HepG2 (cell line): ENCODE measurements at regions not wholly inside any gene's neighbourhood (a gene's known extent, or its start where the extent isn't known, plus 50 kb on each side); places are given as distances from the start of the nearest gene placed in this dataset.
"Not testable (repeated sequence)": the region's sequence is repeated elsewhere in the genome, so short reads cannot be mapped to it uniquely, and the experiment has no call there.

Experiments used
- ATAC-seq: fragments of 200-7000 bp; cut with Tn5 transposase; 3 replicates; pipeline ENCODE4 v1.9.1; 2020; ENCODE audit warnings: mild to moderate bottlenecking, moderate library complexity
- BruUV-seq: library from RNA; stranded (reverse); fragments of 400-500 nt; replicated peaks from 2 replicates; lab custom pipeline; 2021; lab: Mats Ljungman, UMichigan
- CTCF ChIA-PET: fragments of 300-600 bp; formaldehyde crosslinking; extraction: SDS; loops from one replicate; lab custom pipeline; 2021; ENCODE audit warnings: low total read pairs, inconsistent platforms, low intra/inter-chr PET ratio; lab: Yijun Ruan, JAX
- POLR2A ChIA-PET: fragments of 350-600 bp; sonication (Branson Sonifier 250); formaldehyde crosslinking; loops from one replicate; lab custom pipeline; 2020; ENCODE audit warnings: antibody characterized with exemption, inconsistent platforms; lab: Yijun Ruan, JAX
- DNase-seq: peaks from one replicate; pipeline ENCODE4 v3.0.0-alpha.2; 2015; ENCODE audit warnings: low spot score
- FAIRE-seq: peaks from 3 replicates; lab custom pipeline; 2011; peaks lifted over from hg19 to GRCh38; lab: Jason Lieb, UNC
- H2AFZ ChIP-seq: one replicate; pipeline ENCODE4 v1.6.1; 2011; ENCODE audit warnings: low read length, inconsistent platforms
- H3K27ac ChIP-seq: fragments of 300-600 bp; 3 replicates; pipeline ENCODE4 v1.8.0; 2011; ENCODE audit warnings: mixed run types, mild to moderate bottlenecking, mixed read lengths, low read length, inconsistent platforms; ENCODE audit not compliant: insufficient read depth; ENCODE audit errors: extremely low read length
- H3K27me3 ChIP-seq, 2 experiments: fragments of 200-600 bp in 1 of 2; 2 replicates in 1 of 2; 3 replicates in 1 of 2; pipeline versions ENCODE4 v1.6.0 to v1.8.0; 2011; ENCODE audit warnings: low read length in 2 of 2, mild to moderate bottlenecking in 2 of 2, moderate library complexity in 2 of 2, inconsistent platforms in 1 of 2; ENCODE audit not compliant: insufficient read depth in 2 of 2, control insufficient read depth in 1 of 2
- H3K36me3 ChIP-seq, 2 experiments: fragments of 200-600 bp in 1 of 2; replicated peaks in 1 of 2; 2 replicates in 1 of 2; 3 replicates in 1 of 2; pipeline versions ENCODE4 v1.5.1 to v1.8.0; 2011; ENCODE audit warnings: low read length in 2 of 2, inconsistent platforms in 1 of 2; ENCODE audit not compliant: insufficient read depth in 2 of 2, control insufficient read depth in 1 of 2
- H3K4me1 ChIP-seq: 2 replicates; pipeline ENCODE4 v1.5.1; 2012; ENCODE audit warnings: low read length, inconsistent platforms; ENCODE audit not compliant: insufficient read depth
- H3K4me2 ChIP-seq: 2 replicates; pipeline ENCODE4 v1.6.0; 2011; ENCODE audit warnings: low read depth, low read length, inconsistent platforms
- H3K4me3 ChIP-seq, 3 experiments: fragments of 200-600 bp in 1 of 3; sonication (generic), shearing (Covaris generic) in 1 of 3; replicated peaks in 1 of 3; 2 replicates each; pipeline ENCODE4 v1.5.1; 2011 to 2016; ENCODE audit warnings: low read length in 3 of 3, inconsistent platforms in 2 of 3, low read depth in 2 of 3, mild to moderate bottlenecking in 2 of 3, control low read depth in 1 of 3, mixed read lengths in 1 of 3; ENCODE audit not compliant: insufficient read depth in 1 of 3
- H3K79me2 ChIP-seq: one replicate; pipeline ENCODE4 v1.6.1; 2011; ENCODE audit warnings: low read length, inconsistent platforms; ENCODE audit not compliant: insufficient read depth
- H3K9ac ChIP-seq: 2 replicates; pipeline ENCODE4 v1.6.0; 2011; ENCODE audit warnings: mild to moderate bottlenecking, low read depth, low read length, inconsistent platforms; ENCODE audit not compliant: insufficient read depth
- H3K9me3 ChIP-seq: 2 replicates; pipeline ENCODE4 v1.5.1; 2012; ENCODE audit warnings: mild to moderate bottlenecking, low read length
- H4K20me1 ChIP-seq: 2 replicates; pipeline ENCODE4 v1.6.0; 2011; ENCODE audit warnings: inconsistent platforms, mild to moderate bottlenecking, low read length, moderate library complexity; ENCODE audit not compliant: insufficient read depth
- ATF1 ChIP-seq: IDR thresholded peaks from 2 replicates; pipeline ENCODE4 v1.6.1; 2016; ENCODE audit warnings: mild to moderate bottlenecking, control low read depth
- ATF4 ChIP-seq, 2 experiments: fragments of 450-650 bp in 1 of 2; sonication (generic) in 1 of 2; formaldehyde crosslinking; IDR thresholded peaks; 2 replicates each; pipeline versions ENCODE4 v1.5.0 to v1.8.0; 2020 to 2022; ENCODE audit warnings: mild to moderate bottlenecking in 1 of 2, missing genetic modification reagents in 1 of 2
- GMEB1 ChIP-seq: sonication (generic); formaldehyde crosslinking; IDR thresholded peaks from 2 replicates; pipeline ENCODE4 v1.5.1; 2020; ENCODE audit warnings: missing genetic modification reagents, mild to moderate bottlenecking, borderline replicate concordance
- MAFF ChIP-seq: IDR thresholded peaks from 2 replicates; pipeline ENCODE4 v1.6.1; 2011; ENCODE audit warnings: low read depth, low read length, improper control_type of control experiment
- MAFK ChIP-seq, 2 experiments: IDR thresholded peaks in 1 of 2; conservative IDR thresholded peaks in 1 of 2; 2 replicates each; pipeline ENCODE4 v1.6.1; 2011; ENCODE audit warnings: improper control_type of control experiment in 2 of 2, low read length in 2 of 2
- NFYB ChIP-seq: sonication (generic); formaldehyde crosslinking; IDR thresholded peaks from 2 replicates; pipeline ENCODE4 v1.4.0; 2020; ENCODE audit warnings: missing genetic modification reagents
- PCBP1 ChIP-seq: fragments of 200-400 bp; formaldehyde crosslinking; IDR thresholded peaks from 2 replicates; pipeline ENCODE4 v1.6.1; 2017; ENCODE audit warnings: mild to moderate bottlenecking, low read depth, low read length, borderline replicate concordance
- PHF21A ChIP-seq: sonication (generic); formaldehyde crosslinking; IDR thresholded peaks from 2 replicates; pipeline ENCODE4 v1.5.0; 2020; ENCODE audit warnings: mild to moderate bottlenecking, missing genetic modification reagents
- STAT5B ChIP-seq: sonication (generic); formaldehyde crosslinking; IDR thresholded peaks from 2 replicates; pipeline ENCODE4 v1.4.0; 2020; ENCODE audit warnings: missing genetic modification reagents
- TEAD2 ChIP-seq: sonication (generic); formaldehyde crosslinking; IDR thresholded peaks from 2 replicates; pipeline ENCODE4 v1.9.0; 2021; ENCODE audit warnings: missing genetic modification reagents
- WIZ ChIP-seq: sonication (generic); formaldehyde crosslinking; IDR thresholded peaks from 2 replicates; pipeline ENCODE4 v1.5.1; 2020; ENCODE audit warnings: mild to moderate bottlenecking, missing genetic modification reagents
- ZNF12 ChIP-seq: sonication (generic); formaldehyde crosslinking; IDR thresholded peaks from 2 replicates; pipeline ENCODE4 v1.5.0; 2020; ENCODE audit warnings: missing genetic modification reagents
- ZNF143 ChIP-seq: sonication (generic); formaldehyde crosslinking; IDR thresholded peaks from 2 replicates; pipeline ENCODE4 v1.4.0; 2020; ENCODE audit warnings: missing genetic modification reagents
- ZNF253 ChIP-seq: sonication (generic); formaldehyde crosslinking; IDR thresholded peaks from 2 replicates; pipeline ENCODE4 v1.8.0; 2022; ENCODE audit warnings: mild to moderate bottlenecking, missing genetic modification reagents, borderline replicate concordance
- ZNF44 ChIP-seq: sonication (generic); formaldehyde crosslinking; IDR thresholded peaks from 2 replicates; pipeline ENCODE4 v1.5.1; 2020; ENCODE audit warnings: mild to moderate bottlenecking, missing genetic modification reagents
- ZNF572 ChIP-seq: sonication (generic); formaldehyde crosslinking; IDR thresholded peaks from 2 replicates; pipeline ENCODE4 v1.5.1; 2020; ENCODE audit warnings: mild to moderate bottlenecking, missing genetic modification reagents
- WGBS: methylation state at CpG from one replicate; pipeline ENCODE4 v1.1.6; 2017; ENCODE audit warnings: low lambda C conversion rate; 5-methylcytosine and 5-hydroxymethylcytosine counted together
- in situ Hi-C: cut with HindIII; loops from 2 replicates; pipeline ENCODE4 v1.10.0; 2017; ENCODE audit warnings: low pct_unique_long_range_greater_than_20kb; ENCODE audit not compliant: extremely low pct_ligation_motif_present
- intact Hi-C: fragments of 100-400 bp; cut with micrococcal nuclease; formaldehyde crosslinking; loops from one replicate; pipeline ENCODE4 v1.10.0; 2022; ENCODE audit not compliant: unreplicated experiment

GRCh38 chr3:106985721-106986120, 391.5 kb upstream of the CCDC54 start (continued):
- TF ChIP-seq ZNF12 (no peak), PHF21A (CRISPR knock-in tag) (no peak), STAT5B (CRISPR knock-in tag) (no peak), ATF1 (CRISPR knock-in tag) (no peak)

GRCh38 chr3:106998841-106999682, 378.2 kb upstream of the CCDC54 start:
- H3K36me3 ChIP-seq, in situ Hi-C loops, ATAC-seq, H2AFZ ChIP-seq, CTCF ChIA-PET, H3K27me3 ChIP-seq, H3K4me1 ChIP-seq, H3K4me2 ChIP-seq, H3K4me3 ChIP-seq, FAIRE-seq, H3K79me2 ChIP-seq, H3K9ac ChIP-seq, H3K9me3 ChIP-seq, BruUV-seq, POLR2A ChIA-PET, intact Hi-C loops, H3K27ac ChIP-seq, DNase-seq, H4K20me1 ChIP-seq: not testable (repeated sequence)
- WGBS = 38% methylated on average over 20 of the region's 21 CpGs
- peak; percentile 23 to 61; a peak in 2 of 4 replicates for TF ChIP-seq MAFK (conservative IDR thresholded peaks at IDR 0.05 in 1 of 2, IDR thresholded peaks at IDR 0.05 in 1 of 2; ENCODE audit: low read length in 2 of 2)
- peak; percentile 46 for TF ChIP-seq NFYB (CRISPR knock-in tag)
- TF ChIP-seq MAFF = peak; percentile 25; the same call in 1 of the 2 replicates

- no peak overlapping the region for H3K27ac ChIP-seq
- no TSS peak for BruUV-seq
- H3K36me3 ChIP-seq = no peaks in the 10 kb centered on the region
- WGBS = 0% methylated on average over 2 of the region's 2 CpGs
- intact Hi-C loops (no loop called here), in situ Hi-C loops (no loop called here)
- POLR2A ChIA-PET = no interaction called here
- no peaks in the 10 kb centered on the region for H3K9me3 ChIP-seq
- no peaks in the 10 kb centered on the region for H3K27me3 ChIP-seq
- FAIRE-seq (no peak), ATAC-seq (no peak), DNase-seq (no peak)
- H3K4me2 ChIP-seq = no peak overlapping the region
- CTCF ChIA-PET = no interaction called here
- no peak overlapping the region for H3K9ac ChIP-seq
- no peak overlapping the region for H3K4me3 ChIP-seq
- no peak overlapping the region for H2AFZ ChIP-seq
- H4K20me1 ChIP-seq = no peaks in the 10 kb centered on the region
- no peaks in the 10 kb centered on the region for H3K79me2 ChIP-seq
- H3K4me1 ChIP-seq = no peaks in the 10 kb centered on the region
- no peak for TF ChIP-seq WIZ (CRISPR knock-in tag)
- TF ChIP-seq ATF4 (CRISPR knock-in tag; IDR thresholded peaks at IDR 0.05) = no peak
- no peak for TF ChIP-seq ZNF253
- TF ChIP-seq GMEB1 (CRISPR knock-in tag) = no peak
- no peak for TF ChIP-seq PCBP1
- TF ChIP-seq TEAD2 = no peak
- TF ChIP-seq ZNF143 (CRISPR knock-in tag) = no peak
- no peak for TF ChIP-seq ZNF44 (CRISPR knock-in tag)
- no peak for TF ChIP-seq ZNF572 (CRISPR knock-in tag)
These were observed 375.6 kb upstream of the CCDC54 start for GRCh38 chr3:107001635-107002034.
